ENCODE measurements at regions not wholly inside any gene's neighbourhood (a gene's known extent, or its start where the extent isn't known, plus 50 kb on each side); places are given as distances from the start of the nearest gene placed in this dataset.

DNA sequence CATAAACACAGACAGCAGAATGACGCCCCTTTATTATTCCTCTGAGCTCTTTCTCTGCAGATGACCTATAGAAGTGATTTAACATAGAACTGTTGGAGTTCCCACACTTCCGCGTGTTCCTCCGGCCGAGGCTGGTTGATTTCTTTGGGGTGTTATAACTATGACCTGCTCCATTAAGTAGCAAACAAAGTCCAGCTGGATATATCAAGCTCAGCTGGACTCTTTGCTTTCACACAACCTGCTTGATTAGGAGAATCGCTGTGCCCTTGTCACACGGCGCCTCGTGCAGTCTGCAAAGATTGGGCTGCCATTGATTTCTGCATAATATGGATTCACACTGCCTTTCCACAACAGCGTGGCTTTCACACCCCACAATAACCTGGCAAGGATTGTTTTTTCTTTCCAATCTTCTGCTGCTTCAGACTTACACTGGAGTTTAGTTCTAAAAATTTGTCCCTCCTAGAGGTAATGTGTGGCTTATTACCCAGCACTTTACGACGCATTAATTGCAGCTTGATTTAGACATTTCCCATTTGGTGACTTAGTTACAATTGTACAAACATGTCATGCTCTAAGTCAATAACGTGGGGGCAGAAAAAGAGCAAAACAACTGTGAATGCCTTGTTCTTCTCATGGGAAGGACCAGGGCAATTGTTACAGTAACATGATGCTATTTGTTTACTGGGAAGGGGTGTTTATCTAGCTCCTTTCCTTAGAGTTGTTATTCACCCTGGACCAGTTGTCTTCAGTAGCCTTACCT, 485.7 kb downstream of the TXNL1 start:
- no peaks in the 10 kb centered on the region for H3K4me1 Mint-ChIP-seq
- TF ChIP-seq, protein P1, sequence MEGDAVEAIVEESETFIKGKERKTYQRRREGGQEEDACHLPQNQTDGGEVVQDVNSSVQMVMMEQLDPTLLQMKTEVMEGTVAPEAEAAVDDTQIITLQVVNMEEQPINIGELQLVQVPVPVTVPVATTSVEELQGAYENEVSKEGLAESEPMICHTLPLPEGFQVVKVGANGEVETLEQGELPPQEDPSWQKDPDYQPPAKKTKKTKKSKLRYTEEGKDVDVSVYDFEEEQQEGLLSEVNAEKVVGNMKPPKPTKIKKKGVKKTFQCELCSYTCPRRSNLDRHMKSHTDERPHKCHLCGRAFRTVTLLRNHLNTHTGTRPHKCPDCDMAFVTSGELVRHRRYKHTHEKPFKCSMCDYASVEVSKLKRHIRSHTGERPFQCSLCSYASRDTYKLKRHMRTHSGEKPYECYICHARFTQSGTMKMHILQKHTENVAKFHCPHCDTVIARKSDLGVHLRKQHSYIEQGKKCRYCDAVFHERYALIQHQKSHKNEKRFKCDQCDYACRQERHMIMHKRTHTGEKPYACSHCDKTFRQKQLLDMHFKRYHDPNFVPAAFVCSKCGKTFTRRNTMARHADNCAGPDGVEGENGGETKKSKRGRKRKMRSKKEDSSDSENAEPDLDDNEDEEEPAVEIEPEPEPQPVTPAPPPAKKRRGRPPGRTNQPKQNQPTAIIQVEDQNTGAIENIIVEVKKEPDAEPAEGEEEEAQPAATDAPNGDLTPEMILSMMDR (IDR thresholded peaks at IDR 0.05; ENCODE audit: unreplicated experiment in 3 of 3), result no peak
- no peaks in the 10 kb centered on the region for H3K36me3 Mint-ChIP-seq (ENCODE audit: low read depth)
- H3K27me3 Mint-ChIP-seq (ENCODE audit: low read depth), result no peaks in the 10 kb centered on the region
- peak overlapping the region in 1 of 3 experiments; percentile 61 for H3K27ac Mint-ChIP-seq
- H3K9me3 Mint-ChIP-seq, result peaks cover 7% of the 10 kb centered on the region
- H3K4me3 Mint-ChIP-seq, result no peak overlapping the region

DNA sequence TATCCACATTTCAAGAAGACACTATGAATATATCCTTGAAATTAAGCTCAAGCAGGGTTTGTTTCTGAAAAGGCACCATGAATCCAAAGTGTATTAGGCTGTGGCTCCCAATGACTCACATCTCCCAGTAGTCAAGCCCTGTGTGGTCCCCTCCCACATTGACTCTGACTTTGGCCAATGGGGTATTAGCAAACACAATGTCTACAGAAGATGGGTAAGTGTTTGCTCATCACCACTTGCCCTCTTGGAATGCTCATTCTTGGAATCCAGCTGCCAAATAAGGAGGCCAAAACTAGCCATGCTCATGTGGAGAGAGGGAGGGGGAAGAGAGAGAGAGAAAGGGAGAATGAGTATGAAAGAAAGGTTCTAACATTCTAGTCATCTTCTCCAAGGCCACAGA, 490.0 kb downstream of the TXNL1 start:
- Mint-ChIP-seq H3K27me3 (ENCODE audit: low read depth) (peaks cover 6% of the 10 kb centered on the region), H3K27ac (no peak overlapping the region), H3K9me3 (no peaks in the 10 kb centered on the region), H3K4me3 (no peak overlapping the region), H3K4me1 (no peaks in the 10 kb centered on the region), H3K36me3 (ENCODE audit: low read depth) (no peaks in the 10 kb centered on the region)
- TF ChIP-seq, protein P1 (IDR thresholded peaks at IDR 0.05; ENCODE audit: unreplicated experiment in 3 of 3), result no peak

GRCh38 chr18:56146565-56146964, 491.8 kb downstream of the TXNL1 start:
- Mint-ChIP-seq H3K36me3 (ENCODE audit: low read depth) (no peaks in the 10 kb centered on the region), H3K27me3 (ENCODE audit: low read depth) (peaks cover 6% of the 10 kb centered on the region), H3K27ac (no peak overlapping the region), H3K9me3 (no peaks in the 10 kb centered on the region), H3K4me1 (no peaks in the 10 kb centered on the region), H3K4me3 (no peak overlapping the region)
- TF ChIP-seq, protein P1 (IDR thresholded peaks at IDR 0.05; ENCODE audit: unreplicated experiment in 3 of 3), result no peak

DNA sequence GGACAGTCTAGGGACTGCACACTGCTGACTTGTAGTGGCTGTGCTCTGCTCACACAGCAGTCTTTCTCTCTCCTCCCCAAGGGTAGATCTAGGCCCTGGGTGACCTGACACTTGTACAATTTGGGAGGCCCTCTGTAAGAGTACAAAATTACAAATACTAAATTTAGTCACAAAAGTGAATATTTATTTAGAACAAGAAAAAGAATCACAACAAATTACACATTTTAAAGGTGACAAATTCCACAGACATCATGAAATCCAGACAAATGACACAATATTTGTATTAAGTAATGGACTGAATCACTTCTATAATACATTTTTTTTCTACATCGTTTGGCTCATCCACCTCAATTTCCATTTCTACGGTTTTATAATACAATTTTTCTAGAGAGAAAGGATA, 496.4 kb downstream of the TXNL1 start:
- TF ChIP-seq, protein P1 (IDR thresholded peaks at IDR 0.05; ENCODE audit: unreplicated experiment in 3 of 3), result no peak
- no peak overlapping the region for H3K27ac Mint-ChIP-seq

DNA sequence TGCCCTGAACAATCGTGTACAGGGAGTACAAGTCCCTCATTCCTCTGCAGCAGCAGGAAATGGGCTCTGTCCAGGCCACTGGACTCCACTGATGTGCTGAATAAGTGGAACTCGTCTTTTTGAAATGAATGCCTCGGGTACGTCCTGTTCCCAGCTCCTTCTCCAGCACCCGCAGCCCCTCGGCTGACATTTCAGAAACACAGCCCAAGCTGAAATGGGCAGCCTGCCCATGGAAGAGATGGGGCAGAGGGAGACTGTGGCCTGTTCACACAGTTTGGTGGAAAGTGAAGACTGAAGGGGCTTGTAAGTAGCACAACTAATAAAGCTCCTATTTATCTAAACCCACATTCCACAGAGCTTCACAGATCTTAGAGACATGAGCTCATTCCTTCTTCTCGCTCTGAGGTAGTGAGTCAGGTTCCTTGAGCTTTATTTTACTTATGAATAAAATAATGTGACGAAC, 498.6 kb downstream of the TXNL1 start:
- Mint-ChIP-seq H3K27ac (no peak overlapping the region), H3K9me3 (no peaks in the 10 kb centered on the region), H3K4me3 (no peak overlapping the region), H3K36me3 (ENCODE audit: low read depth) (no peaks in the 10 kb centered on the region), H3K4me1 (no peaks in the 10 kb centered on the region), H3K27me3 (ENCODE audit: low read depth) (peaks cover 2% of the 10 kb centered on the region)
- TF ChIP-seq, protein P1 (IDR thresholded peaks at IDR 0.05; ENCODE audit: unreplicated experiment in 3 of 3), result no peak

More for the DNA sequence above, 496.4 kb downstream of the TXNL1 start:
- Mint-ChIP-seq H3K27me3 (ENCODE audit: low read depth) (peaks cover 6% of the 10 kb centered on the region), H3K4me3 (no peak overlapping the region), H3K9me3 (no peaks in the 10 kb centered on the region), H3K36me3 (ENCODE audit: low read depth) (no peaks in the 10 kb centered on the region), H3K4me1 (no peaks in the 10 kb centered on the region)

- H3K27ac Mint-ChIP-seq, result no peak overlapping the region
- no peaks in the 10 kb centered on the region for H3K27me3 Mint-ChIP-seq (ENCODE audit: low read depth)
- no peak overlapping the region for H3K4me3 Mint-ChIP-seq
- TF ChIP-seq, protein P1 (IDR thresholded peaks at IDR 0.05; ENCODE audit: unreplicated experiment in 3 of 3), result no peak
- H3K9me3 Mint-ChIP-seq, result no peaks in the 10 kb centered on the region
- H3K4me1 Mint-ChIP-seq, result no peaks in the 10 kb centered on the region
- H3K36me3 Mint-ChIP-seq (ENCODE audit: low read depth), result no peaks in the 10 kb centered on the region
These were observed 499.0 kb downstream of the TXNL1 start for GRCh38 chr18:56139372-56139771.

Measured in nephron (organoid).